ENCODE measurements at regions not wholly inside any gene's neighbourhood (a gene's known extent, or its start where the extent isn't known, plus 50 kb on each side); places are given as distances from the start of the nearest gene placed in this dataset.

DNA sequence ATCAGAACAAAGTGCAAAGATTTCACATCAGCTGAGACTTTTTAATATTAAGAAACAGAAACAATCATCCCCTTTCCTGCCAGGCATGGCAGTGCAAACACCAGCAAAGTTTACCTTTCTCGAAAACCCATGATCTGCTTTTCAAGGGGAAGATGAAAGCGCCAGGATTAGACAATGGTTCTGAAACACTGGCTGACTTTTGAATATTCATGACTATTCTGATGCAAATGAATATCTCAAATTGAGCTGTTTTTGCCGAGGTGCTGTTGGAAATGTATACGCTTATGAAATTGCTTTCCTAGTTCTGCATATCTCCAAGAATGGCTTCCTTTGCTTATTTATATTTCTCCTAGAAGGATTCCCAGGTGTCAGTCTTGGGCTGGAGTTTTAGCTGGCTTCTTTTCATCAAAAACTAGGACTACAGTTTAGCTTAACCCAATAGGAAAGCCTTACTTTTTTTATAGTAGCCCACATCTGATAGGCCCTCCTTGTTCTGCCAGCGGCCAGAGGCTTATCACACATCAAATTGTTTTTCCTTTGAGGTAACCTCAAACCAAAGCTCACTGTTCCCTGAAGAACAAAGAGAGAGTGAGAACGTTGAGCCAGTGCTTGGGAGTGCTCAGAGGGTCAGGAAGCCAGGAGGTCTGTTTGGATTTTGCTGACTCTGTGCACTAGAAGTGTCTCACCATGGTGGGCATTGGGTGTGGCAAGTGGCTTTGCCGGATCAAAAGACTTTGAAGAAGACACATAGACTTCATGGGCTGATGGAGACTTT is 74.0 kb upstream of the PLCL2 start (continued):
- TF ChIP-seq ZFX (IDR thresholded peaks at IDR 0.05): no peak
- TF ChIP-seq SP1 (IDR thresholded peaks at IDR 0.05; ENCODE audit: low read depth): no peak
- TF ChIP-seq, protein P1, sequence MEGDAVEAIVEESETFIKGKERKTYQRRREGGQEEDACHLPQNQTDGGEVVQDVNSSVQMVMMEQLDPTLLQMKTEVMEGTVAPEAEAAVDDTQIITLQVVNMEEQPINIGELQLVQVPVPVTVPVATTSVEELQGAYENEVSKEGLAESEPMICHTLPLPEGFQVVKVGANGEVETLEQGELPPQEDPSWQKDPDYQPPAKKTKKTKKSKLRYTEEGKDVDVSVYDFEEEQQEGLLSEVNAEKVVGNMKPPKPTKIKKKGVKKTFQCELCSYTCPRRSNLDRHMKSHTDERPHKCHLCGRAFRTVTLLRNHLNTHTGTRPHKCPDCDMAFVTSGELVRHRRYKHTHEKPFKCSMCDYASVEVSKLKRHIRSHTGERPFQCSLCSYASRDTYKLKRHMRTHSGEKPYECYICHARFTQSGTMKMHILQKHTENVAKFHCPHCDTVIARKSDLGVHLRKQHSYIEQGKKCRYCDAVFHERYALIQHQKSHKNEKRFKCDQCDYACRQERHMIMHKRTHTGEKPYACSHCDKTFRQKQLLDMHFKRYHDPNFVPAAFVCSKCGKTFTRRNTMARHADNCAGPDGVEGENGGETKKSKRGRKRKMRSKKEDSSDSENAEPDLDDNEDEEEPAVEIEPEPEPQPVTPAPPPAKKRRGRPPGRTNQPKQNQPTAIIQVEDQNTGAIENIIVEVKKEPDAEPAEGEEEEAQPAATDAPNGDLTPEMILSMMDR (IDR thresholded peaks at IDR 0.05 in 2 of 3, conservative IDR thresholded peaks at IDR 0.05 in 1 of 3; ENCODE audit: borderline replicate concordance in 1 of 3, insufficient read depth in 1 of 3, low read depth in 2 of 3, low read length in 2 of 3): no peak
- no peak for TF ChIP-seq EGR1 (IDR thresholded peaks at IDR 0.05; ENCODE audit: low read depth)
- no peak for TF ChIP-seq CEBPB (IDR thresholded peaks at IDR 0.05; ENCODE audit: low read depth)
- no peak for TF ChIP-seq EZH2phosphoT487 (IDR thresholded peaks at IDR 0.05; ENCODE audit: borderline replicate concordance)

DNA sequence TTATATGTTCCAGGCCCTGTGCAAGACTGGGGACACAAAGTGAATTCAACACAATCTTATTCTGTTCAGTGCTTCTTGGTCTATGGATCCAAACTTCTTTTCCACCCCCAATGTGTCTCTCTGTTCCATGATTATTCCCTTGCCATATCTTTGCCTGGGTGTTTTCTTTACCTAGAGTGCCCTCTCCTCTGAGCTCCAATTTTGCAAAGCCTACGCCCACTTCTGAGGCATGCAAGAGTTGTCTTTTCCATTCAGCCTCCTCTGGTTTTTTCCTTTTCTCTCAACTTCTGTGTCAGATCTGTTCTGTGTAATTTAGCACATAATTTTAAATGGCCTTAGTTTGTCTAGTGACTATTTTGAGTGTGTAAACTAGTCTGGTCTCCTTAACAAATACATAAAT is 72.8 kb upstream of the PLCL2 start:
- no peaks in the 10 kb centered on the region for H4K20me1 ChIP-seq (ENCODE audit: insufficient read depth)
- intact Hi-C loops (cut with micrococcal nuclease): no loop called here
- RAD21 ChIA-PET (ENCODE audit: low non-redundant PET in 1 of 2, low total read pairs in 2 of 2, uncharacterized antibody in 2 of 2, unreplicated experiment in 2 of 2): no interaction called here
- ATAC-seq: no peak
- CTCF ChIA-PET: no interaction called here
- DNase-seq (ENCODE audit: low read depth, low spot score): no peak
- H3K27ac ChIP-seq (ENCODE audit: low read depth, low read length): no peak overlapping the region
- H2AFZ ChIP-seq (ENCODE audit: low read depth, low read length, poor library complexity, severe bottlenecking): no peak overlapping the region
- H3K4me1 ChIP-seq (ENCODE audit: control insufficient read depth in 1 of 2, insufficient read depth in 2 of 2, low read length in 2 of 2): no peaks in the 10 kb centered on the region
- H3K9ac ChIP-seq (ENCODE audit: low read length): no peak overlapping the region
- POLR2A ChIA-PET: no interaction called here
- no peaks in the 10 kb centered on the region for H3K9me3 ChIP-seq (ENCODE audit: control insufficient read depth in 1 of 2, insufficient read depth in 1 of 2, low read depth in 1 of 2, low read length in 2 of 2)
- TF ChIP-seq, protein P1 (IDR thresholded peaks at IDR 0.05 in 2 of 3, conservative IDR thresholded peaks at IDR 0.05 in 1 of 3; ENCODE audit: borderline replicate concordance in 1 of 3, insufficient read depth in 1 of 3, low read depth in 2 of 3, low read length in 2 of 3): no peak
- TF ChIP-seq SIN3A (IDR thresholded peaks at IDR 0.05; ENCODE audit: low read depth) (no peak), ZFX (IDR thresholded peaks at IDR 0.05) (no peak), CBX3 (IDR thresholded peaks at IDR 0.05; ENCODE audit: low read depth) (no peak), POLR2A (IDR thresholded peaks at IDR 0.05; ENCODE audit: borderline replicate concordance, extremely low read depth, insufficient read depth, insufficient read length) (no peak), ZNF274 (IDR thresholded peaks at IDR 0.05; ENCODE audit: low read depth, low read length) (no peak), SP1 (IDR thresholded peaks at IDR 0.05; ENCODE audit: low read depth) (no peak)
- no peak overlapping the region for H3K4me2 ChIP-seq (ENCODE audit: low read length)
- no peaks in the 10 kb centered on the region for H3K9me2 ChIP-seq (ENCODE audit: insufficient read depth)
- no TSS peak for BruUV-seq (replicated peaks)
- no peaks in the 10 kb centered on the region for H3K27me3 ChIP-seq (ENCODE audit: insufficient read depth, low read length)
- H3K79me2 ChIP-seq (ENCODE audit: insufficient read depth, low read length): no peaks in the 10 kb centered on the region
- H3K4me3 ChIP-seq (replicated peaks in 1 of 2; ENCODE audit: low read depth in 1 of 2, low read length in 2 of 2): no peak overlapping the region
- no peaks in the 10 kb centered on the region for H3K36me3 ChIP-seq (ENCODE audit: control insufficient read depth in 1 of 2, insufficient read depth in 2 of 2, low read length in 2 of 2)

Data from HCT116 (cell line).